HL-60/S4 treated with phorbol 12-myristate 13-acetate at 8.2 ng/mL for 4 days and 3 days (cell line): ENCODE measurements at regions not wholly inside any gene's neighbourhood (a gene's known extent, or its start where the extent isn't known, plus 50 kb on each side); places are given as distances from the start of the nearest gene placed in this dataset.

Source experiments
- in situ Hi-C: fragments of 300-500 bp; cut with MboI; formaldehyde crosslinking; loops from 2 replicates; pipeline ENCODE4 v1.15.0; 2022; ENCODE audit warnings: low sequenced_read_pairs

DNA sequence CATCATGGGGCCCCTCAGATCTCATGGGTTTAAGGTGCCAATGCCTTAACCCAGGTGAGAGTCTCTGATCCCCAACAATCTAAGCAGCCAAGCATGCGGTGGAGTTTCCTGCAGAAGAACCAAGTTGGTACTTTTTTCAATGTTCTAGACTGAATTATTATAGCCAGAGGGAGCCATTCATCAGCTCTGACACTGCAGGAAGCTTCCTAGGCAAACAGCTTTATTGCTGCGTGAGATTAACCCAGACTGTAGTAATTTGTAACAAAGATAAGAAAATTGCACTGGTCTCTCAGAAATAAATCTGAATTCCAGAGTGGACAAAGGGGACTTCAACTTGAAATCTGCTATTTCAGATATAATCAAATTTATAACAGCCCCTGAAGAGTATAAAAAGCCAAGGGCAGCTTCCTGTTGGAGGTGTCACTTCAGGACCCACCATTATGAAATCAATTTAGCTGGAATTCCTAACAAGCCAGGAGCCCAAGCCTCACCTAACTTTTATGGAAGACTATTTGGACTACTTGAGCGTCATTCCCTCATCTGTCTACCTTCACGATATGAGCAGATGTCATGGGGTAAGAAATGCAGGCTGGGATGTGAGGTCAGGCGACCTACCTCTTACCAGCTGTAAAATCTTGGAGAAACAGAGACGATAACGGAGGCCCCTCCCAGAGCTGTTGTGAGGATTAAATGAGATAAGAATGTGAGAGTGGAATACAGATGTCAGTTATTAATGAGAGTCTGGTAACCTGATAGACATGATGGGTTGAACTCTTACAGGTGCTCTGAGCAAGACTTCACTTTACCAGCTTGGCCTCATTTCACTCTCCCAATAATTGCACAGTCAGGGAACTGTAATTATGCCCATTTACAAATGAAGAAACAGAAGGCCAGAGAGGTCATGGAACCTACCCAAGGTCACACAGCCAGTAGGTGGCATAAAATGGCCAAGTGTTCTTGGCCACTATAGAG lies 135.1 kb downstream of the RRAGC start:
- in situ Hi-C loops, result no loop called here

DNA sequence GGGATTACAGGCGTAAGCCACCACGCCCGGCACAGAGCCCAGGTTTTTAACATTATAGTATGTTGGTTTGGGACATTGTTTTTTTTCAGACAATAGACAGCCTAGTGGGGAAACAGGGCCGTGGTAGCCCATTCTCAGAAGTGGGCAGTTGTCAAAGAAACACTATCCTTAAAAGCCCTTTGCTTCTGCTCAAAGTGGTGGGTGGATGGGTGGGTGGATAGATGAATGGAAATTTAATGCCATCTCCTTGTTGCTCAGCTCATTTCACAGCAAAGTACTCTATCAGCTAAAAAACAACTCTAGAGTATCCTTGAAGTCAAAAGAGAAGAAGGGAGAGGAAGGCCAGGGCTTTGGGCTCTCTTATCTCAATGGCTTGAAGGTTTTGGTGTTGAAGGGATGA lies 137.8 kb downstream of the RRAGC start:
- in situ Hi-C loops, result no loop called here

DNA sequence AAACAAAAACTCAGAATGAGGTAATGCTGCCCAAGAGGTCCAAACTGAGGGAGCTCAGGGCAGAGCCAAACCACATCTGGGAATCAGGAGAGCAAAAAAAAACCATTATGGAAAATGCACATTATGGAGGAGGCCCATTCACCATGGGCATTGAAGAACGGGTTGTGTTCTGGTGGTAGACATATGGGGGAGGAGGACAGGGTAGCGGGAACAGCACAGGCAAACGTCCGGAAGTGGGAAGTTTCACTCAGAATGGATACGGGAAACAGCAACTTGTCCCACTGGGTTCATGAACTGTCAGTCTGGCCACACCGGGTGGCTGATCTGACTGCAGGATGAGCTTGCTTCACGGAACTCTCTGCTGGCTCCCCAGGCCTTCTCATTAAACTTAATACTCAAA lies 139.7 kb downstream of the RRAGC start:
- in situ Hi-C loops, result no loop called here

GRCh38 chr1:38718031-38718430 lies 141.5 kb downstream of the RRAGC start:
- in situ Hi-C loops, result no loop called here

DNA sequence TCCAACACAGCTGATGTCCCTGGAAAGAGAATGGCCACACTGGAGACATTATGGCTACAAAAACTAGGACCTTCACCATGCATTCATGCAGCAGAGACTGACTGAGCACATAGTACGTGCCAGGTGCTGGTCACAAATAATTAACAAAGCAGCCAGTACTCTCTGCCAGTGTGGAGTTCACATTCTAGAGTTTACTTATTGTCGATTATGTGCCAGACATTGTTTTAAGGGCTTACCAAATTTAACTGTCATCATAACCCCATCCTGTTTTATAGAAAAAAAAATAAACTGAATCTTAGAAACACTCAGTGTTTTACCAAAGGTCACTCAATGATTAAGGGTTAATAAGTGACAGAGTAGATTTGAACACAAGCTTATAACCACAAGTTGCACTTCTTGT lies 143.3 kb downstream of the RRAGC start:
- in situ Hi-C loops, result no loop called here

DNA sequence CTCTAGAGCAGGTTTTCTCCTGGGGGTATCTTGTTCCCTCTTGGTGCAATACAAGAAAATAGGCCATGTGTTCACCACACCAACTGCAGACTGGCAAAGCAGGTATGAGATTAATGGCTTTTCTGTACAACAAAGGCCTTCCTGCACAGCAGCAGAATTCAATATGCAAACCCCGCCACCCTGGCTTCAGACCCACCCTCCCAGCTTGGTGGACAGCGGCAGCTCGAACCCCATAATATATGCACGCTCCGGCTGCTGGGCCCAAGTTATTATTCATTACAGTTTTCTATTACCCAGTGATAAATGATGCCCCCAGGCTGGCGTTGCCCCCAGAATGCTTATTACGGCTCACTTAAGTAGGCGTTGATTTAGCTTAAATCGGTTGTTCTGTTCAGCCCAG lies 144.2 kb downstream of the RRAGC start:
- in situ Hi-C loops, result no loop called here

GRCh38 chr1:38712046-38712445 lies 147.5 kb downstream of the RRAGC start:
- in situ Hi-C loops, result no loop called here

DNA sequence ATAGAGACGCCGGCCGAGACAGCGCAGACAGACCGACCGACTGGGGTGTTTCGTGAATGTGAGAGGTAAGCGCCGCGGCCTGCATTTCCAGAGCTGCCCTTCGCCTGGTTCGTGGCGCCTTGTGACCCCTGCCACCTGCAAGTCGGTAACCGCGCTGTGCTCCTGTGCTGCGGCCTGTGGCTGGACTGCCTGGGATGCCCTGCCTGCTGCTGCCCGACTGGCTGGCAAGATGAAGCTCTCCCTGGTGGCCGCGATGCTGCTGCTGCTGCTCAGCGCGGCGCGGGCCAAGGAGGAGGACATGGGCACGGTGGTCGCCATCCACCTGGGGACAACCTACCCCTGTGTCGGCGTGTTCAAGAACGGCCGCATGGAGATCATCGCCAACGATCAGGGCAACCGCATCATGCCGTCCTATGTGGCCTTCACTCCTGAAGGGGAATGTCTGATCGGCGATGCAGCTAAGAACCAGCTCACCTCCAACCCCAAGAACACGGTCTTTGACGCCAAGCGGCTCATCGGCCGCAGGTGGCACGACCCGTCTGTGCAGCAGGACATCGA lies 150.8 kb downstream of the RRAGC start:
- in situ Hi-C loops, result no loop called here

DNA sequence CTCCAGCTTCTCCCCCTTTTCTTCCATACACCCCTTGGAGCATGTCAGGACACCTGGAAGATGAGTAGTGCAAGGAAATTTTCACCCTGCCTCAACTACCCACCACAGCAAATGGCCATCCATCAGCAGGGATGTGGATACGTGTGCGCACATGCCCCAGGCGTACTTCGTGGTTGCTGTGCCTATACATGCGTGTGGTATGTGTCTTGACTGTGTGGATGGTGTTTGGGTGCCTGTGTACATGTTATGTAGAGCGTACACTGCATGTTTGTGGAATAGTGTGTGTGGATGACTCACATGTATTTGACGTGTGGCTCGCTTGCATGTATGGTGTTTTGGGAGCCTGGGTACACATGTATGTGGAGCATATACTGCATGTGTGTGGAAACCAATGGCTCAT lies 158.5 kb downstream of the RRAGC start:
- in situ Hi-C loops, result no loop called here

DNA sequence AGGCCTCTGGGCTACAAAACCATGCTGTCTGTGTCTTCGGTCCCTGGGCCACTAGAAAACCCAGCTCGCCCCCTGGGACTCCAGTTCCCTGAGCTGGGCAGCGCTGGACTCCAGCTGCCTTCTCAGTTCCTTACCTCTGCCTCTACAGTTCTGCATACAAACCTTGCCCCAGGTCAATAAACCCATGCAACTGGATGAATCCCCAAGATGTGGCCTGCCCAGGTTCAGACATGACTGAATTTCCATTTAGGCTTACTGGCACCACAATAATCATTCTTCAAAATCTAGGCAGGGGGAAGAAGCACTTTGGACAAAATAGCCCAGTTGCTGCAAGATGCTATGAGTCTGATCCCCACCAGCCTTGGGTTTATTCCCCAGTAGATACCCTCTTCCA lies 159.5 kb downstream of the RRAGC start:
- in situ Hi-C loops, result no loop called here

- in situ Hi-C loops, result no loop called here
Measured at GRCh38 chr1:38699330-38700076, 160.1 kb downstream of the RRAGC start.

GRCh38 chr1:38697387-38697786 lies 162.2 kb downstream of the RRAGC start:
- in situ Hi-C loops, result no loop called here

DNA sequence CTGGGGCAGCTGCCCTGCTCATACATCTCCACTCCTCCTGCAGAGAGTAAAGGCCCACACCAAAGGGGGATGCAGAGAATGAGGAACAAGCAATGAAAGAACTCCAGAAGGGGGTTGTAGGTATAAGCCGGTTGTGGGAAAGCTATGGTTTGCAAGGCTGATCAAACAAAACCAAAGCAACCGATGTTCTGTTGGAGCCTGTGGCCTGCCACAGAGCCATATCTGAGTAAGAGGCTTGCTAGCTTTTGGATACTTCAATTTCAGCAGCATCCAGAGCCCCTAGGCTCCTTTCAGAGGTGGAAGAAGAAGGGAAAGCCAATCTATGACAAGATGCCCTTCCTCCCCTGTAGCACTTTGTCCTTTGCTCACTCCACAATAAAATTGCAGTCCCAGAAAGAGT lies 163.2 kb downstream of the RRAGC start:
- in situ Hi-C loops, result no loop called here

DNA sequence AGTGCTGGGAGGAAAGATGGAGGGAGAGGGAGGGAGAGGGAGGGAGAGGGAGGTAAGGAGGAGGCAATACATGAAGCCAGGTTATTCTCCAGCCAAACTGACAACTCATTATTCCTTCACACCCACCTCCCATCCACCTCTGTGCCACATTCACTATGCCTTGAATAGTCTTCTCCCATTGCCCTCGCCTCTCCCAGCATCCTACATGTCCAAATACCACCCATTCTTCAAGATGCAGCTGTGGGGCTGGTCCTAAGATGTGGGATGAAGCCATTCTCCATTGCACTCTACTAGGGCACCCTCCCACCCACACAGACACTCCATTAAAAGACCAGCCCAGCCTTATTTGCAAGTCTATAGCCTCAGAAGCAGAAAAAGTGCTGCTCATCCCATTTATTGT lies 165.8 kb downstream of the RRAGC start:
- in situ Hi-C loops, result no loop called here

DNA sequence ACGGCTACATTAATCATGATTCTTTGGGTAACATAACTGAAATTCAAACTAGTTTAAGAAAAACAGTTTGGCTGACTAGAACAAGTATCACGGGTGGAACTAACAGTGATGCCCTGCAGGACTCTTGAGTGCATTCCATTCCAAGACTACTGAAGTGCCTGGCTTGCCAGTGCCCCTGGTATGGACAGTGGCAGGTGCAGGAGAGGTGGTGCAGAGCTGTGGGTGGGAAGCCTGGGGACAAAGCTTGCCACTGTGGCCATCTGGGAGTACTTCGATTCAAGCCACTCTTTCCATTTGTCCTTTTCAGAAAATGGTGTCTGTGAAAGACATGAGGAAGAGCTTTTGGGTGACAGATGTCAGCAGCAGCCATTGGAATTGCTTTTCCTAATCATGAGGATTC lies 166.5 kb downstream of the RRAGC start:
- in situ Hi-C loops, result no loop called here

GRCh38 chr1:38690790-38691449 lies 168.7 kb downstream of the RRAGC start:
- in situ Hi-C loops, result no loop called here

GRCh38 chr1:38686927-38687255 lies 172.7 kb downstream of the RRAGC start:
- in situ Hi-C loops, result no loop called here

GRCh38 chr1:38686167-38686926 lies 173.2 kb downstream of the RRAGC start:
- in situ Hi-C loops, result no loop called here

- in situ Hi-C loops, result no loop called here
Measured at GRCh38 chr1:38685388-38685787, 174.2 kb downstream of the RRAGC start.

DNA sequence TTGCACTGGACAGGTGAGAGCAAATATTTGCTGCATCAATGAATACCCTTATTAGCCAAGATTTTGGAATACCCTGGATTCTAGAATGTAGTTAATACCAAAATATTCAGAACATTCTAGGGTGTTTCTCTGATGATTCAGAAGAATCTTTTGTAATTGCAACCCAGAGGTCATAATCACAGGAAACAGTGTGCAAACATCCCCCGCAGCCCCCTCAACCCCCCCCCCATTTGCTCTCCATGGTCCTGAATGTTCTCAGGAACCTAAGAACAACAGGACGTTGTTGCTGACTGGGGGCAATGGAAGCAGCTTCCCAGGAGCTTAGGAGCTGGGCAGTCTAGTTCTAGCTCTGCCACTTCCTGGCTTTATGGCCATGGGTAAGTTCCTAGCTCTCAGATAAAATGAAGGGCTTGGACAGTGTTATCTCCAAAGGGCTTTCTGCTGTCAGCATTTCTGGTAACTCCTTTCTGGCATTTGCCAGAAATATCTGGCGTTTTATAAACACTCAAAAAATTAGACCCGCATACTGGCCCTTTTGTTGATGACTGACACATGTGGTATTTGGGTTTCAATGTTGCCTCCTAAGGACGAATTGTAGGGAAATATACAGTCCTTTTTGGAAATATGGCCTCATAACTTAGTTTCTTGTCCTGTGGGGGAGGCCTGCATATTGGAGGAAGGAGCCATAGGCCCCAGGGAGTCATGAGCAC lies 178.6 kb downstream of the RRAGC start:
- in situ Hi-C loops, result no loop called here
